Kidney (tissue), 13 donors: ENCODE measurements at regions not wholly inside any gene's neighbourhood (a gene's known extent, or its start where the extent isn't known, plus 50 kb on each side); places are given as distances from the start of the nearest gene placed in this dataset.

Experiments used
- DNase-seq, 5 donors: peaks; one replicate each; pipeline ENCODE4 v3.0.0-alpha.2; 2013 to 2020
- FAIRE-seq: peaks from 2 replicates; lab custom pipeline; 2012; peaks lifted over from hg19 to GRCh38; lab: Jason Lieb, UNC
- H3K27ac ChIP-seq, 2 donors: one replicate each; pipeline ENCODE4 v1.7.0; 2013; ENCODE audit warnings: low read depth in 2 of 2, low read length in 2 of 2, inconsistent platforms in 1 of 2
- H3K27me3 ChIP-seq: one replicate; pipeline ENCODE4 v1.7.1; 2013; ENCODE audit warnings: low read length, inconsistent platforms; ENCODE audit not compliant: control insufficient read depth, insufficient read depth
- H3K36me3 ChIP-seq, 3 donors: one replicate each; pipeline versions ENCODE4 v1.7.0 to v1.7.1; 2013; ENCODE audit warnings: low read length in 3 of 3, control low read depth in 1 of 3, inconsistent platforms in 1 of 3; ENCODE audit not compliant: insufficient read depth in 3 of 3, control insufficient read depth in 2 of 3
- H3K4me1 ChIP-seq, 3 donors: one replicate each; pipeline versions ENCODE4 v1.7.0 to v1.7.1; 2013; ENCODE audit warnings: low read length in 3 of 3, inconsistent platforms in 1 of 3, low read depth in 1 of 3; ENCODE audit not compliant: control insufficient read depth in 2 of 3, insufficient read depth in 2 of 3
- H3K4me3 ChIP-seq, 3 donors: one replicate each; pipeline versions ENCODE4 v1.7.0 to v1.8.1; 2013; ENCODE audit warnings: low read length in 3 of 3, control low read depth in 1 of 3, inconsistent platforms in 1 of 3
- H3K9ac ChIP-seq, 3 donors: one replicate each; pipeline versions ENCODE4 v1.7.0 to v1.7.1; 2013; ENCODE audit warnings: low read length in 3 of 3, control low read depth in 1 of 3, inconsistent platforms in 1 of 3
- H3K9me3 ChIP-seq, 3 donors: one replicate each; pipeline versions ENCODE4 v1.7.0 to v1.7.1; 2013; ENCODE audit warnings: low read length in 3 of 3, control low read depth in 1 of 3, inconsistent platforms in 1 of 3; ENCODE audit not compliant: control insufficient read depth in 2 of 3, insufficient read depth in 1 of 3
- CTCF ChIP-seq: IDR thresholded peaks from 3 replicates; pipeline ENCODE4 v1.5.1; 2012; ENCODE audit warnings: mild to moderate bottlenecking, moderate library complexity, borderline replicate concordance; ENCODE audit not compliant: insufficient read depth; ENCODE audit errors: extremely low read depth
- intact Hi-C: fragments of 100-400 bp; cut with DNase I; formaldehyde crosslinking; loops from one replicate; pipeline ENCODE4 v1.11.1; 2022
- donor health status: control.
- donor health status: control.
- donor health status: control.
- donor health status: control.
- donor health status: control.
- donor health status: DM: yes; HTN: yes; CAD: no.
- donor health status: Normal renal cell carcinoma (clear cell type).

- Histone ChIP-seq H3K9ac (no peak overlapping the region), H3K4me3 (no peak overlapping the region), H3K4me1 (no peaks in the 10 kb centered on the region), H3K27me3 (no peaks in the 10 kb centered on the region), H3K9me3 (no peaks in the 10 kb centered on the region), H3K27ac (no peak overlapping the region), H3K36me3 (no peaks in the 10 kb centered on the region)
- DNase-seq (no peak), FAIRE-seq (no peak)
- TF ChIP-seq CTCF: no peak
- intact Hi-C loops: no loop called here
Measured at GRCh38 chr1:232169436-232169835, 460.5 kb downstream of the SIPA1L2 start.

- Histone ChIP-seq H3K9ac (no peak overlapping the region), H3K9me3 (no peaks in the 10 kb centered on the region), H3K36me3 (no peaks in the 10 kb centered on the region), H3K27ac (no peak overlapping the region), H3K4me1 (no peaks in the 10 kb centered on the region), H3K4me3 (no peak overlapping the region), H3K27me3 (no peaks in the 10 kb centered on the region)
- FAIRE-seq: no peak
- DNase-seq: no peak
- TF ChIP-seq CTCF: no peak
- intact Hi-C loops: no loop called here
Measured at GRCh38 chr1:232168508-232168907, 461.4 kb downstream of the SIPA1L2 start.

GRCh38 chr1:232166942-232167341 is 463.0 kb downstream of the SIPA1L2 start:
- intact Hi-C loops: no loop called here
- H3K9me3 ChIP-seq: no peaks in the 10 kb centered on the region
- no peaks in the 10 kb centered on the region for H3K36me3 ChIP-seq
- DNase-seq: no peak
- TF ChIP-seq CTCF: no peak
- H3K27ac ChIP-seq: no peak overlapping the region
- FAIRE-seq: no peak
- H3K27me3 ChIP-seq: no peaks in the 10 kb centered on the region
- no peak overlapping the region for H3K4me3 ChIP-seq
- no peaks in the 10 kb centered on the region for H3K4me1 ChIP-seq
- no peak overlapping the region for H3K9ac ChIP-seq
